ENCODE measurements at regions not wholly inside any gene's neighbourhood (a gene's known extent, or its start where the extent isn't known, plus 50 kb on each side); places are given as distances from the start of the nearest gene placed in this dataset.

DNA sequence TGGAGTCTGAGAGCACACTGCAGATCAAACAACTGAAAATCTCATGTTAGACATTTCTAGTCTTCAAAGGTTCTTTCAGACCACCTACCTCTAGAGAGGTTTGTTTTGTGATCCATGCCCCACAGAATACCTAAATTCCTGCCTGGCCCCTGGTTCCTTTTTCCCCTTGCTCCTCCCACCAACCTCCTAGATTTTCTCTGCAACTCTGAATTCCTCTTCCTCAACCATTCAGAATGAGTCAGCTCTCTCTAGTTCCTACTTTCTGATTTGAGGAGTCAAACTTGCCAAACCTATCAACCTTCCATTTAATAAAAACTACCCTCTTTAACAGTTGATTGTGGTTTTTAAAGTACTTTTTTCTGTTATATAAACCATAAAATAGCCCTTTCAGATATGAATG, 83.2 kb upstream of the ZNF462 start:
- TF ChIP-seq CTCF (optimal IDR thresholded peaks at IDR 0.05 in 1 of 3, IDR thresholded peaks at IDR 0.05 in 1 of 3, conservative IDR thresholded peaks at IDR 0.05 in 1 of 3; ENCODE audit: extremely low read depth in 1 of 3, insufficient read depth in 2 of 3, low read length in 3 of 3) (no peak), EZH2 (IDR thresholded peaks at IDR 0.05; ENCODE audit: low read length) (no peak)
- Histone ChIP-seq H3K9ac (ENCODE audit: control insufficient read depth, extremely low read depth, insufficient read depth, low read length) (no peak overlapping the region), H3K27me3 (ENCODE audit: control insufficient read depth, extremely low read depth, insufficient read depth, low read length) (no peaks in the 10 kb centered on the region), H2AFZ (ENCODE audit: control insufficient read depth, low read length) (no peak overlapping the region), H3K27ac (ENCODE audit: control insufficient read depth, insufficient read depth, low read length) (no peak overlapping the region), H3K9me1 (ENCODE audit: control insufficient read depth, extremely low read depth, insufficient read depth, low read length) (no peaks in the 10 kb centered on the region), H3K79me2 (ENCODE audit: control insufficient read depth, insufficient read depth, low read length) (no peaks in the 10 kb centered on the region), H3K4me1 (ENCODE audit: control insufficient read depth, extremely low read depth, insufficient read depth, low read length) (no peaks in the 10 kb centered on the region), H3K36me3 (ENCODE audit: control insufficient read depth in 2 of 2, extremely low read depth in 1 of 2, insufficient read depth in 2 of 2, low read length in 2 of 2) (no peaks in the 10 kb centered on the region), H3K4me2 (ENCODE audit: control insufficient read depth, extremely low read depth, insufficient read depth, low read depth, low read length) (no peak overlapping the region), H4K20me1 (ENCODE audit: control insufficient read depth, extremely low read depth, insufficient read depth, low read length) (no peaks in the 10 kb centered on the region), H3K9me3 (ENCODE audit: control insufficient read depth, low read depth, low read length) (no peaks in the 10 kb centered on the region), H3K4me3 (ENCODE audit: control insufficient read depth in 2 of 3, extremely low read depth in 1 of 3, insufficient read depth in 2 of 3, low read depth in 1 of 3, low read length in 3 of 3) (no peak overlapping the region)
- no peak for FAIRE-seq
- DNase-seq (ENCODE audit: low read depth, low spot score) = no peak
- dilution Hi-C loops (cut with MboI; ENCODE audit: extremely low pct_ligation_motif_present, low sequenced_read_pairs) = no loop called here

DNA sequence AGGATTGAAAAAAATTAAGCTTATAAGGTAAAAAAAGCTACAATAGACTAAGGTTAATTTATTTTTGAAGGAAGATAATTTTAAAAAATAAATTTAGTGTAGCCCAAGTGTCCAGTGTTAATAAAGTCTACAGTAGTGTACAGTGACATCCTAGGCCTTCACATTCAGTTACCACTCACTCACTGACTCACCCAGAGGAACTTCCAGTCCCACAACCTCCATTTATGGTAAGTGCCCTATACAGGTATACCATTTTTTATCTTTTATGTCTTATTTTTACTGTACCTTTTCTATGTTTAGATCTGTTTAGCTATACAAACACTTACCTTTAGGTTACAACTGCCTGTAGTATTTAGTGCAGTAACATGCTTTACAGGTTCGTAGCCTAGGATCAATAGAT, 79.8 kb upstream of the ZNF462 start:
- H3K27ac ChIP-seq (ENCODE audit: control insufficient read depth, insufficient read depth, low read length) = no peak overlapping the region
- dilution Hi-C loops (cut with MboI; ENCODE audit: extremely low pct_ligation_motif_present, low sequenced_read_pairs) = no loop called here
- DNase-seq (ENCODE audit: low read depth, low spot score) (no peak), FAIRE-seq (no peak)
- no peaks in the 10 kb centered on the region for H3K27me3 ChIP-seq (ENCODE audit: control insufficient read depth, extremely low read depth, insufficient read depth, low read length)
- no peaks in the 10 kb centered on the region for H3K9me1 ChIP-seq (ENCODE audit: control insufficient read depth, extremely low read depth, insufficient read depth, low read length)
- no peak overlapping the region for H3K9ac ChIP-seq (ENCODE audit: control insufficient read depth, extremely low read depth, insufficient read depth, low read length)
- H2AFZ ChIP-seq (ENCODE audit: control insufficient read depth, low read length) = no peak overlapping the region
- H3K36me3 ChIP-seq (ENCODE audit: control insufficient read depth in 2 of 2, extremely low read depth in 1 of 2, insufficient read depth in 2 of 2, low read length in 2 of 2) = no peaks in the 10 kb centered on the region
- no peak overlapping the region for H3K4me3 ChIP-seq (ENCODE audit: control insufficient read depth in 2 of 3, extremely low read depth in 1 of 3, insufficient read depth in 2 of 3, low read depth in 1 of 3, low read length in 3 of 3)
- no peak overlapping the region for H3K4me2 ChIP-seq (ENCODE audit: control insufficient read depth, extremely low read depth, insufficient read depth, low read depth, low read length)
- H4K20me1 ChIP-seq (ENCODE audit: control insufficient read depth, extremely low read depth, insufficient read depth, low read length) = no peaks in the 10 kb centered on the region
- H3K9me3 ChIP-seq (ENCODE audit: control insufficient read depth, low read depth, low read length) = no peaks in the 10 kb centered on the region
- no peak for TF ChIP-seq EZH2 (IDR thresholded peaks at IDR 0.05; ENCODE audit: low read length)
- TF ChIP-seq CTCF (optimal IDR thresholded peaks at IDR 0.05 in 1 of 3, IDR thresholded peaks at IDR 0.05 in 1 of 3, conservative IDR thresholded peaks at IDR 0.05 in 1 of 3; ENCODE audit: extremely low read depth in 1 of 3, insufficient read depth in 2 of 3, low read length in 3 of 3) = no peak
- H3K79me2 ChIP-seq (ENCODE audit: control insufficient read depth, insufficient read depth, low read length) = no peaks in the 10 kb centered on the region
- H3K4me1 ChIP-seq (ENCODE audit: control insufficient read depth, extremely low read depth, insufficient read depth, low read length) = no peaks in the 10 kb centered on the region
